Brain microvascular endothelial cell (primary cell): ENCODE measurements at regions not wholly inside any gene's neighbourhood (a gene's known extent, or its start where the extent isn't known, plus 50 kb on each side); places are given as distances from the start of the nearest gene placed in this dataset.

Experiments used
- DNase-seq: peaks from one replicate; pipeline ENCODE4 v3.0.0-alpha.2; 2020
- H3K27ac ChIP-seq: fragments of 250-450 bp; sonication (Bioruptor Pico); 2 replicates; pipeline ENCODE4 v1.5.1; 2020; ENCODE audit warnings: mild to moderate bottlenecking, moderate library complexity
- H3K27me3 ChIP-seq: fragments of 250-450 bp; sonication (Bioruptor Pico); replicated peaks from 2 replicates; pipeline ENCODE4 v1.5.1; 2020; ENCODE audit warnings: mild to moderate bottlenecking
- H3K36me3 ChIP-seq: fragments of 250-450 bp; sonication (Bioruptor Pico); replicated peaks from 2 replicates; pipeline ENCODE4 v1.5.1; 2020; ENCODE audit warnings: mild to moderate bottlenecking
- H3K4me3 ChIP-seq: 2 replicates; pipeline ENCODE4 v1.5.1; 2011; ENCODE audit warnings: low read depth, mild to moderate bottlenecking, control low read depth, low read length, moderate library complexity
- in situ Hi-C: cut with HindIII; loops from 2 replicates; pipeline ENCODE4 v1.10.0; 2017; ENCODE audit warnings: low sequenced_read_pairs, low pct_ligation_motif_present
- TF ChIP-seq, protein P1 (sequence below): IDR thresholded peaks from 2 replicates; pipeline ENCODE4 v1.5.1; 2011; ENCODE audit warnings: low read depth, mild to moderate bottlenecking, moderate library complexity, low read length, control low read depth, inconsistent platforms; ENCODE audit errors: missing control alignments

DNA sequence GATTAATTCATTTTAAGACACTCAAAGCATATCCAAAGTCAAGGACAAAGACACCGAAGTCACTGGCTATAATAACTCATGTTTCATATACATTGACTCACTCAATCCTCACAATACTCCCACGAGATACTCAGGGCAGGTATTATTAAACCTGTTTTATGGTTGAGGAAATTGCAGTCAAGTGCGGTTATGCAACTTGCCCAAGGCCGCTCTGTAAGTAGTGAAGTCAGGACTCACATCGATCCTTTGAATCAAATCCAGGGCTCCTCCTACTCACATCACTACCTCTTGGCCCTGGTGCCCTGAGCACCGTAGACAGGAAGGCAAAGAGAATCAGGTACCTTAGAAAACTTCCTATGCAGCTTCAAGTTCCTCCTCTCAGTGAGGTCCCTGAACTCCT, 87.8 kb upstream of the APC start:
- Histone ChIP-seq H3K27ac (no peak overlapping the region), H3K36me3 (no peaks in the 10 kb centered on the region), H3K4me3 (no peak overlapping the region), H3K27me3 (no peaks in the 10 kb centered on the region)
- DNase-seq, result no peak
- in situ Hi-C loops, result no loop called here
- TF ChIP-seq, protein P1, sequence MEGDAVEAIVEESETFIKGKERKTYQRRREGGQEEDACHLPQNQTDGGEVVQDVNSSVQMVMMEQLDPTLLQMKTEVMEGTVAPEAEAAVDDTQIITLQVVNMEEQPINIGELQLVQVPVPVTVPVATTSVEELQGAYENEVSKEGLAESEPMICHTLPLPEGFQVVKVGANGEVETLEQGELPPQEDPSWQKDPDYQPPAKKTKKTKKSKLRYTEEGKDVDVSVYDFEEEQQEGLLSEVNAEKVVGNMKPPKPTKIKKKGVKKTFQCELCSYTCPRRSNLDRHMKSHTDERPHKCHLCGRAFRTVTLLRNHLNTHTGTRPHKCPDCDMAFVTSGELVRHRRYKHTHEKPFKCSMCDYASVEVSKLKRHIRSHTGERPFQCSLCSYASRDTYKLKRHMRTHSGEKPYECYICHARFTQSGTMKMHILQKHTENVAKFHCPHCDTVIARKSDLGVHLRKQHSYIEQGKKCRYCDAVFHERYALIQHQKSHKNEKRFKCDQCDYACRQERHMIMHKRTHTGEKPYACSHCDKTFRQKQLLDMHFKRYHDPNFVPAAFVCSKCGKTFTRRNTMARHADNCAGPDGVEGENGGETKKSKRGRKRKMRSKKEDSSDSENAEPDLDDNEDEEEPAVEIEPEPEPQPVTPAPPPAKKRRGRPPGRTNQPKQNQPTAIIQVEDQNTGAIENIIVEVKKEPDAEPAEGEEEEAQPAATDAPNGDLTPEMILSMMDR, result no peak

DNA sequence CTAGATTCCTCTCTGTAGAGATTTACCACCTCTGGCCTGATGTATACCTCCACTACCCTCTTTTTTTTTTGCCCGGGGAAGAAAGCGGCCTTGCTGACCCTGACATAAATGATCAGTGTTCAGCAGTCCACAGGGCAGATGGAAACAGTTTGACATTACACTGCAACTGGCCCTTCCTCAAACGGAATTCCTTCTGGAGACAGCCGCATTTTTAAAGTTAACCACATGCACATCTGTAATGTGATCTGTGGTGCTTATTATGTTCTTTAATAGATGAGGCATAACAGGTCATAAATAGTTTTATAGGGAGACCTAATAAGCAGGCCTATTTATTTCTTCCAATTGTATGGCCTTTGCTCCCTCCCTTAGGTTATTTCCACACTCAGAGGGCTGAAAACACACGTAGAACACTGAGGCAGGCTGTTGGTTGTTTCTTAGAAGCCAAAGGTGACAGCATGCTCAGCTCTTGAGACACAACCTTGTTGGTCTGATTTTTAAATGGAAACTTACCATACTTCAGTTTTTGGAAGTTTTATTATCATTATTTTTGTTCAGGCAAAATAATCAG, 84.0 kb upstream of the APC start:
- Histone ChIP-seq H3K27ac (no peak overlapping the region), H3K36me3 (no peaks in the 10 kb centered on the region), H3K4me3 (no peak overlapping the region), H3K27me3 (no peaks in the 10 kb centered on the region)
- TF ChIP-seq, protein P1, result no peak
- DNase-seq, result no peak
- in situ Hi-C loops, result no loop called here

DNA sequence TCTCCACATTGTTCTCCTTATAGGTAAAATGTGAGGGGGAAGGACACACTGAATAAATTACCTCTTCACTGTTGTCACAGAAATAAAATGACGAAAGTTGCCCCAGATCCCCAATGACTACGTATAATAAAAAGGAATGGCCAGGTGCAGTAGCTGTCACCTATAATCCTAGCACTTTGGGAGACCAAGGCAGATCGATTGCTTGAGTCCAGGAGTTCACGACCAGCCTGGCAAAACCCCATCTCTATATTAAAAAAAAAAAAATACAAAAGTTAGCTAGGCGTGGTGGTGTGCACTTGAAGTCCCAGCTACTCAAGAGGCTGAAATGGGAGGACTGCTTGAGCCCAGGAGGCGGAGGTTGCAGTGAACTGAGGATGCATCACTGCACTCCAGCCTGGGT, 82.2 kb upstream of the APC start:
- in situ Hi-C loops, result no loop called here
- TF ChIP-seq, protein P1, result no peak
- H3K27ac ChIP-seq, result no peak overlapping the region
- DNase-seq, result no peak
- H3K36me3 ChIP-seq, result no peaks in the 10 kb centered on the region
- H3K27me3 ChIP-seq, result no peaks in the 10 kb centered on the region
- no peak overlapping the region for H3K4me3 ChIP-seq

DNA sequence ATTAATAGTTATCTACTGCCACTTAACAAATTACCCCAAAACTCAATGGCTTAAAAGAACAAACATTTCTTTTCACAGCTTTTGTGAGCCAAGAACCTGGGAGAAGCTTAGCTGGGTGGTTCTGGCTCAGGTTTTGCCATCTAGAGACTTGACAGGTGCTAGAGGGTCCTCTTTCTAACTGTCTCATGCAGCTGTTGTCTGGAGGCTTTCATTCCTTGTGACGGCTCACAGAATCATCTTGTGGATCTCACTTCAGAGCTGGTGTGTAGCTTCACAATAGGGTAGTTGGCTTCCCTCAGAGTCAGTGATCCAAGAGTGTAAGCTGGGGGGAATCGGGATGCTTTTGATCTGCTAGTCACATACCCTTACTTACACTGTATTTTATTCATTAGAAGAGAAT, 81.2 kb upstream of the APC start:
- H3K27me3 ChIP-seq, result no peaks in the 10 kb centered on the region
- in situ Hi-C loops, result no loop called here
- TF ChIP-seq, protein P1, result no peak
- no peaks in the 10 kb centered on the region for H3K36me3 ChIP-seq
- no peak for DNase-seq
- no peak overlapping the region for H3K27ac ChIP-seq
- no peak overlapping the region for H3K4me3 ChIP-seq

DNA sequence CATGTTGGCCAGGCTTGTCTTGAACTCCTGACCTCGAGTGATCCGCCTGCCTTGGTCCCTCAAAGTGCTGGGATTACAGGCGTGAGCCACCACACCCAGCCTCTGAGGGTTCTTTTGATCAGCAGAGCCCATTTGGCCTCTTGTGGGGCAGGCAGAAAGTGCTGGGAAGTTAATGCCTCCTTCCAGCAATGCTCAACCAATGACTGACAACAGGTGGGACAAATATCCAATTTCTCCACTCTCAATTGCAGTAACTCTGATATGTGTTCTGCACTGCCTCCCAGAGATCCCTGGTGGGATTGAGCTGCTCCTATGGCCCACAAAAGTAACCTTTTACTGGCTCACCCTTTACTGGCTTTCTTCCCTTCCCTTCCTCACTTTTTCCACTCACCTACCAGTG, 79.9 kb upstream of the APC start:
- Histone ChIP-seq H3K27ac (no peak overlapping the region), H3K27me3 (no peaks in the 10 kb centered on the region), H3K36me3 (no peaks in the 10 kb centered on the region), H3K4me3 (no peak overlapping the region)
- in situ Hi-C loops, result no loop called here
- TF ChIP-seq, protein P1, result no peak
- no peak for DNase-seq

DNA sequence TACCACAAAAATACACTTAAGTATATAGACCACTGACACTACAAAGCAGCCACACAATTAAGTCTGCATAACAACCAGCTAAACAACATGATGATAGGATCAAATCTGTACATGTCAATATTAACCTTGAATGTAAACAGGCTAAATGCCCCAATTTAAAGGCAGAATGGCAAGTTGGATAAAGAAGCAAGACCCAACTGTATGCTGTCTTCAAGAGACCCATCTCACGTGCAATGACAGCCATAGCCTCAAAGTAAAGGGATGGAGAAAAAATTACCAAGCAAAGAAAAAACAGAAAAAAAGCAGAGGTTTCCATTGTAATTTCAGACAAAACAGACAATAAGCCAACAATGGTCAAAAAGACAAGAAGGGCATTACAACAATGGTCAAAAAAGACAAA, 77.3 kb upstream of the APC start:
- Histone ChIP-seq H3K36me3 (no peaks in the 10 kb centered on the region), H3K27me3 (no peaks in the 10 kb centered on the region), H3K4me3 (no peak overlapping the region), H3K27ac (no peak overlapping the region)
- in situ Hi-C loops, result no loop called here
- DNase-seq, result no peak
- TF ChIP-seq, protein P1, result no peak
